Hepatocyte (in vitro differentiated cells): ENCODE measurements at regions not wholly inside any gene's neighbourhood (a gene's known extent, or its start where the extent isn't known, plus 50 kb on each side); places are given as distances from the start of the nearest gene placed in this dataset.
A peak's percentile ranks its signal among the peaks of the same experiment; 100 is the strongest.

Experiments used
- DNase-seq: peaks from one replicate; pipeline ENCODE4 v3.0.0-alpha.2; 2016; ENCODE audit warnings: low spot score
- H2AFZ ChIP-seq: fragments of 200-600 bp; sonication (generic); 2 replicates; pipeline ENCODE4 v1.6.0; 2016; ENCODE audit warnings: antibody characterized with exemption, mild to moderate bottlenecking
- H3K27ac ChIP-seq: fragments of 200-600 bp; sonication (generic); 2 replicates; pipeline ENCODE4 v1.5.1; 2016; ENCODE audit warnings: mild to moderate bottlenecking
- H3K27me3 ChIP-seq: fragments of 200-600 bp; sonication (generic); 2 replicates; pipeline ENCODE4 v1.6.1; 2016
- H3K36me3 ChIP-seq: fragments of 200-600 bp; sonication (generic); replicated peaks from 2 replicates; pipeline ENCODE4 v1.5.1; 2016; ENCODE audit warnings: low read depth; ENCODE audit not compliant: insufficient read depth
- H3K4me1 ChIP-seq: fragments of 200-600 bp; sonication (generic); 2 replicates; pipeline ENCODE4 v1.5.1; 2016; ENCODE audit warnings: mild to moderate bottlenecking, moderate library complexity; ENCODE audit not compliant: insufficient read depth
- H3K4me2 ChIP-seq: fragments of 200-600 bp; sonication (generic); 2 replicates; pipeline ENCODE4 v1.6.0; 2016
- H3K4me3 ChIP-seq: fragments of 200-600 bp; sonication (generic); 2 replicates; pipeline ENCODE4 v1.5.1; 2016; ENCODE audit warnings: mild to moderate bottlenecking
- H3K79me2 ChIP-seq: fragments of 200-600 bp; sonication (generic); 2 replicates; pipeline ENCODE4 v1.6.0; 2017; ENCODE audit warnings: mild to moderate bottlenecking
- H3K9me2 ChIP-seq: fragments of 200-600 bp; sonication (generic); replicated peaks from 2 replicates; pipeline ENCODE4 v1.6.0; 2017; ENCODE audit warnings: mild to moderate bottlenecking; ENCODE audit not compliant: insufficient read depth
- H3K9me3 ChIP-seq: fragments of 200-600 bp; sonication (generic); 2 replicates; pipeline ENCODE4 v1.5.1; 2016; ENCODE audit warnings: low read depth, mild to moderate bottlenecking
- H4K20me1 ChIP-seq: fragments of 200-600 bp; sonication (generic); 2 replicates; pipeline ENCODE4 v1.6.0; 2016; ENCODE audit warnings: mild to moderate bottlenecking; ENCODE audit not compliant: insufficient read depth, poor library complexity, severe bottlenecking
- EZH2 ChIP-seq: fragments of 200-600 bp; sonication (generic); IDR thresholded peaks from 2 replicates; pipeline ENCODE4 v1.6.1; 2016; ENCODE audit warnings: antibody characterized with exemption, mild to moderate bottlenecking, borderline replicate concordance
- EZH2phosphoT487 ChIP-seq: fragments of 200-600 bp; sonication (generic); IDR thresholded peaks from one replicate; pipeline ENCODE4 v1.6.1; 2018; ENCODE audit warnings: antibody characterized with exemption, mild to moderate bottlenecking, low read depth, moderate library complexity; ENCODE audit not compliant: unreplicated experiment, severe bottlenecking
- WGBS: methylation state at CpG from one replicate; pipeline ENCODE4 v1.1.6; 2016; ENCODE audit warnings: low lambda C conversion rate; ENCODE audit errors: missing lambda C conversion rate; 5-methylcytosine and 5-hydroxymethylcytosine counted together
- TF ChIP-seq, protein P1 (sequence below): fragments of 200-600 bp; sonication (generic); IDR thresholded peaks from 2 replicates; pipeline ENCODE4 v1.5.1; 2016; ENCODE audit warnings: antibody characterized with exemption, mild to moderate bottlenecking; ENCODE audit not compliant: poor library complexity

GRCh38 chr10:78470267-78471103 lies 436.8 kb downstream of the RPS24 start:
- no peak for DNase-seq
- Histone ChIP-seq H3K9me3 (no peaks in the 10 kb centered on the region), H3K4me1 (peaks cover 24% of the 10 kb centered on the region), H4K20me1 (no peaks in the 10 kb centered on the region), H3K27me3 (no peaks in the 10 kb centered on the region), H3K4me3 (no peak overlapping the region), H3K9me2 (no peaks in the 10 kb centered on the region), H2AFZ (no peak overlapping the region), H3K27ac (peak overlapping the region; percentile 60), H3K36me3 (no peaks in the 10 kb centered on the region), H3K79me2 (no peaks in the 10 kb centered on the region), H3K4me2 (no peak overlapping the region)
- WGBS = 88% methylated on average over 7 of the region's 7 CpGs
- no peak for TF ChIP-seq EZH2
- TF ChIP-seq, protein P1, sequence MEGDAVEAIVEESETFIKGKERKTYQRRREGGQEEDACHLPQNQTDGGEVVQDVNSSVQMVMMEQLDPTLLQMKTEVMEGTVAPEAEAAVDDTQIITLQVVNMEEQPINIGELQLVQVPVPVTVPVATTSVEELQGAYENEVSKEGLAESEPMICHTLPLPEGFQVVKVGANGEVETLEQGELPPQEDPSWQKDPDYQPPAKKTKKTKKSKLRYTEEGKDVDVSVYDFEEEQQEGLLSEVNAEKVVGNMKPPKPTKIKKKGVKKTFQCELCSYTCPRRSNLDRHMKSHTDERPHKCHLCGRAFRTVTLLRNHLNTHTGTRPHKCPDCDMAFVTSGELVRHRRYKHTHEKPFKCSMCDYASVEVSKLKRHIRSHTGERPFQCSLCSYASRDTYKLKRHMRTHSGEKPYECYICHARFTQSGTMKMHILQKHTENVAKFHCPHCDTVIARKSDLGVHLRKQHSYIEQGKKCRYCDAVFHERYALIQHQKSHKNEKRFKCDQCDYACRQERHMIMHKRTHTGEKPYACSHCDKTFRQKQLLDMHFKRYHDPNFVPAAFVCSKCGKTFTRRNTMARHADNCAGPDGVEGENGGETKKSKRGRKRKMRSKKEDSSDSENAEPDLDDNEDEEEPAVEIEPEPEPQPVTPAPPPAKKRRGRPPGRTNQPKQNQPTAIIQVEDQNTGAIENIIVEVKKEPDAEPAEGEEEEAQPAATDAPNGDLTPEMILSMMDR = no peak
- TF ChIP-seq EZH2phosphoT487 = no peak

DNA sequence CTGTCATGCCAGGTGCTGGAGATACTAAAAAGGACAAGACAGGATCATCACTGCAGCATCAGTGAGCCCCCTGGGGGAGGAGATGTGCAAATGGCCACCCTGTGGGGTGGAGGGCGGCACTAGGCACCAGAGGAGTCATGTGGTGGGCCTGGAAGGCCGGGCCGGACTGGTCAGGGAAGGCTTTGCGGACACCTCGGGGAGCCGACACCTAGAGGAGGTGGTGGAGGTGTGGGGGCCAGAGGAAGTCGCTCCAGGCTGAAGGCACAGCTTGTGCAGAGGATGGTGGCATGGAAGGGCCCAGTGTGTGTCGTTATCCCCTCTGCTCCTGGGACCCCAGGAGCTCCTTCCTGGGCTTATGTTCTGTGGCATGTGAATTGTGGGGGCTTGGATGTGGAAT lies 437.7 kb downstream of the RPS24 start:
- Histone ChIP-seq H2AFZ (no peak overlapping the region), H3K79me2 (no peaks in the 10 kb centered on the region), H3K9me3 (no peaks in the 10 kb centered on the region), H3K27me3 (no peaks in the 10 kb centered on the region), H3K27ac (peak overlapping the region; percentile 60), H3K4me3 (no peak overlapping the region), H4K20me1 (no peaks in the 10 kb centered on the region), H3K4me1 (peaks cover 22% of the 10 kb centered on the region), H3K9me2 (no peaks in the 10 kb centered on the region), H3K36me3 (no peaks in the 10 kb centered on the region), H3K4me2 (no peak overlapping the region)
- DNase-seq = no peak
- WGBS = 76% methylated on average over 8 of the region's 8 CpGs
- TF ChIP-seq EZH2phosphoT487 (no peak), EZH2 (no peak)
- TF ChIP-seq, protein P1 = no peak

DNA sequence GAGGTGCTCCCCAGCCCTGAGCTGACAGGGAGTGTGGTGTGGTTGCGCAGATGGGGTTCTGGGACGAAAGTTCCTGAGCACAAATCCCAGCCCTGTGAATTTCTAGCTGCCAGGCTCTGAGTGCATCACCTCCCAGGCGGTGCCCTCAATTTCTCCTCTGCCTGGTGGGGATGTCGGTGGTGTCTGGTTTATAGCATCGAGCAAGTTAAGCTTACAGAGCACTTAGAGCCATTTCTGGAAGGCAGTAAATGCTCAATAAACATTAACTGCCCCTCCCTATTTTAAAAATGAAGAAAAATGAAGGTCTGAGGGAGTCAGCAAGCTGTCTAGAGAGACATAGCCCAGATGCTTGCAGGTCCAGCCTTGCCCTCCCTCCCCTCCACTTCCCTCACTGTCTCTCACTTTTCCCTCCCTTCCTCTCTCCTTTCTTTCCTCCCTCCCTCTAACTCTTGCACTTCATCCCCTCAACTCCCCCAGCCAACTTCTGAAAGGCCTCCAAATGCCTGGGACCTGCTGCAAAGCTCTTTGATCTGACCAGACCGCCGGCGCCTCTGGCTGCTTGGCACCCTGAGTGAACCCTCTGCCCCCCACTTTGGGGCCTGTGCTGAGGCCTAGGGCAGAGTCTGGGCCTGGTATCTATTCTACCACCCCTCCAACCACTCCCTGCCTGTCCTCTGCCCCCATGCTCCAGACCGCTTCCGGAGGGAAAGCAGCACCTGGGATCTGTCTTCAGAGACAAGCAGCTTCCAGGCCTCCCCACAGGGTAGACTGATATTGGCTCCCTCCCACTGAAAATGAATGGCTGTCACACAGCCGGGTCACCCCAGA lies 438.3 kb downstream of the RPS24 start:
- H3K27me3 ChIP-seq = no peaks in the 10 kb centered on the region
- H3K36me3 ChIP-seq = no peaks in the 10 kb centered on the region
- DNase-seq = peak; percentile 50
- H3K4me2 ChIP-seq = peak overlapping the region; percentile 24
- H4K20me1 ChIP-seq = no peaks in the 10 kb centered on the region
- TF ChIP-seq EZH2phosphoT487 (no peak), EZH2 (no peak)
- TF ChIP-seq, protein P1 = no peak
- H3K4me3 ChIP-seq = no peak overlapping the region
- WGBS = 45% methylated on average over 11 of the region's 11 CpGs
- no peaks in the 10 kb centered on the region for H3K9me2 ChIP-seq
- H3K27ac ChIP-seq = peak overlapping the region; percentile 82
- H3K79me2 ChIP-seq = no peaks in the 10 kb centered on the region
- peaks cover 22% of the 10 kb centered on the region for H3K4me1 ChIP-seq
- no peaks in the 10 kb centered on the region for H3K9me3 ChIP-seq
- H2AFZ ChIP-seq = no peak overlapping the region
